Mucosa of descending colon (tissue), 3 donors: ENCODE measurements at regions not wholly inside any gene's neighbourhood (a gene's known extent, or its start where the extent isn't known, plus 50 kb on each side); places are given as distances from the start of the nearest gene placed in this dataset.

Experiments used
- ATAC-seq: fragments of 200-7000 bp; cut with Tn5 transposase; one replicate; pipeline ENCODE4 v1.9.1; 2020; ENCODE audit warnings: mild to moderate bottlenecking, moderate library complexity
- DNase-seq, 3 donors: peaks; one replicate each; pipeline ENCODE4 v3.0.0-alpha.2; 2020
- H3K36me3 ChIP-seq: fragments of 200-600 bp; one replicate; pipeline ENCODE4 v1.8.0; 2021; ENCODE audit warnings: low read depth, mild to moderate bottlenecking
- H3K4me1 ChIP-seq: fragments of 200-600 bp; one replicate; pipeline ENCODE4 v1.8.0; 2021; ENCODE audit warnings: low read depth, mild to moderate bottlenecking
- H3K4me3 ChIP-seq: fragments of 200-600 bp; one replicate; pipeline ENCODE4 v1.8.0; 2021; ENCODE audit warnings: mild to moderate bottlenecking
- H3K9me3 ChIP-seq: fragments of 200-600 bp; one replicate; pipeline ENCODE4 v1.8.0; 2021; ENCODE audit warnings: mild to moderate bottlenecking
- CTCF ChIP-seq: fragments of 200-600 bp; IDR thresholded peaks from one replicate; pipeline ENCODE4 v1.8.0; 2022; ENCODE audit warnings: antibody characterized with exemption, mild to moderate bottlenecking
- intact Hi-C, 2 donors: fragments of 100-400 bp; cut with DNase I in 1 of 2; cut with micrococcal nuclease in 1 of 2; formaldehyde crosslinking; loops; one replicate each; pipeline versions ENCODE4 v1.11.0 to v1.11.1; 2022; cut with DNase I, micrococcal nuclease
- donor health status: DM: no; HTN: no; CAD: no; lungs with moderate emphysema.
- donor health status: DM: no; HTN: no; CAD: no.
- donor health status: DM: no; HTN: yes; CAD: no.

GRCh38 chr3:88621586-88621985, 471.8 kb downstream of the C3orf38 start:
- intact Hi-C loops, result no loop called here
- Histone ChIP-seq H3K4me3 (no peak overlapping the region), H3K36me3 (no peaks in the 10 kb centered on the region), H3K4me1 (no peaks in the 10 kb centered on the region), H3K9me3 (no peaks in the 10 kb centered on the region)
- TF ChIP-seq CTCF, result no peak
- ATAC-seq (no peak), DNase-seq (no peak)

- no peaks in the 10 kb centered on the region for H3K36me3 ChIP-seq
- no peaks in the 10 kb centered on the region for H3K9me3 ChIP-seq
- intact Hi-C loops, result no loop called here
- DNase-seq (no peak), ATAC-seq (no peak)
- no peak for TF ChIP-seq CTCF
- H3K4me1 ChIP-seq, result no peaks in the 10 kb centered on the region
- no peak overlapping the region for H3K4me3 ChIP-seq
Measured at GRCh38 chr3:88623709-88624108, 473.9 kb downstream of the C3orf38 start.

GRCh38 chr3:88626456-88627120, 476.8 kb downstream of the C3orf38 start:
- H3K9me3 ChIP-seq, result no peaks in the 10 kb centered on the region
- intact Hi-C loops, result no loop called here
- no peaks in the 10 kb centered on the region for H3K36me3 ChIP-seq
- no peak overlapping the region for H3K4me3 ChIP-seq
- DNase-seq (no peak), ATAC-seq (no peak)
- TF ChIP-seq CTCF, result no peak
- no peaks in the 10 kb centered on the region for H3K4me1 ChIP-seq

- intact Hi-C loops, result no loop called here
- H3K9me3 ChIP-seq, result no peaks in the 10 kb centered on the region
- no peak for ATAC-seq
Measured at GRCh38 chr3:88628901-88629300, 478.5 kb upstream of the EPHA3 start.

GRCh38 chr3:88632226-88632625, 475.2 kb upstream of the EPHA3 start:
- TF ChIP-seq CTCF, result no peak
- Histone ChIP-seq H3K4me3 (no peak overlapping the region), H3K9me3 (no peaks in the 10 kb centered on the region), H3K4me1 (no peaks in the 10 kb centered on the region), H3K36me3 (no peaks in the 10 kb centered on the region)
- intact Hi-C loops, result no loop called here
- no peak for DNase-seq
- no peak for ATAC-seq

More at GRCh38 chr3:88628901-88629300, 478.5 kb upstream of the EPHA3 start:
- DNase-seq, result no peak
- H3K4me3 ChIP-seq, result no peak overlapping the region
- H3K4me1 ChIP-seq, result no peaks in the 10 kb centered on the region
- no peak for TF ChIP-seq CTCF
- H3K36me3 ChIP-seq, result no peaks in the 10 kb centered on the region

GRCh38 chr3:88640581-88640980, 466.8 kb upstream of the EPHA3 start:
- DNase-seq (no peak), ATAC-seq (no peak)
- Histone ChIP-seq H3K9me3 (no peaks in the 10 kb centered on the region), H3K4me3 (no peak overlapping the region), H3K36me3 (no peaks in the 10 kb centered on the region), H3K4me1 (no peaks in the 10 kb centered on the region)
- TF ChIP-seq CTCF, result no peak
- intact Hi-C loops, result no loop called here
